ENCODE measurements at regions not wholly inside any gene's neighbourhood (a gene's known extent, or its start where the extent isn't known, plus 50 kb on each side); places are given as distances from the start of the nearest gene placed in this dataset.

GRCh38 chr16:65576139-65576538 lies 454.3 kb upstream of the CDH11 start:
- TF ChIP-seq CTCF (IDR thresholded peaks at IDR 0.05), result no peak
- TF ChIP-seq POLR2A (IDR thresholded peaks at IDR 0.05), result no peak
- no peak for TF ChIP-seq POLR2AphosphoS5 (IDR thresholded peaks at IDR 0.05; ENCODE audit: insufficient read depth in 1 of 2, low read depth in 1 of 2)
